ENCODE measurements at regions not wholly inside any gene's neighbourhood (a gene's known extent, or its start where the extent isn't known, plus 50 kb on each side); places are given as distances from the start of the nearest gene placed in this dataset.

DNA sequence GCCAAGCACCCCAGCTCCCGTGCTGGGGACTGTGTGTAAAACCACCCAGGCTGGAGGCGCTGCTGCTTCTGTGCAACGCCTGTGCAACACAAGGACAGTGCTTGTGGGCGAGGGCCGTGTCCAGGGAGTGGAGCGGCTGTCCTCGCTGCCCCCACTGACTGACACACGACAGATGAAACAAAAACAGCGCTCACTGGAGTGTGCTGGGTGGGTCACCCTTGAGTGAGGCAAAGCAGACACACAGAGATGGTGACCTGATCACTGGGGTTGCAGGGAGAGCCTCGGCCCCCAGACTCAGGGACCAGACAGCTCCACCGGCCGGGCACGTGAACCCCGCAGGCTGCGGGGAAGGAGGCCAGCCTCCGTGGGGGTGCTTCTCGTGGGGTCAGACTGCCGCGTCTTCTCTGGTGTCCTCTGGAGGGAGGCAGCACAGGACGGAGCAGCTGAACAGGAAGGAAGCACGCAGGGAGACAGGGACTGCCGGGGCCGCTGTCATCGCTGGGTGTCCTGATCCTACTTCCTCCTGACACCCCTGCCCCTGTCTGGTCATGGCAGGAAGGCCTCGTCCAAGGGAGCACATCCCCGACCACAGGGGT is 75.9 kb upstream of the CST7 start:
- TF ChIP-seq, protein P1, sequence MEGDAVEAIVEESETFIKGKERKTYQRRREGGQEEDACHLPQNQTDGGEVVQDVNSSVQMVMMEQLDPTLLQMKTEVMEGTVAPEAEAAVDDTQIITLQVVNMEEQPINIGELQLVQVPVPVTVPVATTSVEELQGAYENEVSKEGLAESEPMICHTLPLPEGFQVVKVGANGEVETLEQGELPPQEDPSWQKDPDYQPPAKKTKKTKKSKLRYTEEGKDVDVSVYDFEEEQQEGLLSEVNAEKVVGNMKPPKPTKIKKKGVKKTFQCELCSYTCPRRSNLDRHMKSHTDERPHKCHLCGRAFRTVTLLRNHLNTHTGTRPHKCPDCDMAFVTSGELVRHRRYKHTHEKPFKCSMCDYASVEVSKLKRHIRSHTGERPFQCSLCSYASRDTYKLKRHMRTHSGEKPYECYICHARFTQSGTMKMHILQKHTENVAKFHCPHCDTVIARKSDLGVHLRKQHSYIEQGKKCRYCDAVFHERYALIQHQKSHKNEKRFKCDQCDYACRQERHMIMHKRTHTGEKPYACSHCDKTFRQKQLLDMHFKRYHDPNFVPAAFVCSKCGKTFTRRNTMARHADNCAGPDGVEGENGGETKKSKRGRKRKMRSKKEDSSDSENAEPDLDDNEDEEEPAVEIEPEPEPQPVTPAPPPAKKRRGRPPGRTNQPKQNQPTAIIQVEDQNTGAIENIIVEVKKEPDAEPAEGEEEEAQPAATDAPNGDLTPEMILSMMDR (IDR thresholded peaks at IDR 0.05; ENCODE audit: low read depth, low read length, poor library complexity, severe bottlenecking): no peak
- no peak for TF ChIP-seq EZH2phosphoT487 (IDR thresholded peaks at IDR 0.05; ENCODE audit: borderline replicate concordance, low read length)

Data from DOHH2 (cell line).